Subcutaneous abdominal adipose tissue (tissue), 5 donors: ENCODE measurements at regions not wholly inside any gene's neighbourhood (a gene's known extent, or its start where the extent isn't known, plus 50 kb on each side); places are given as distances from the start of the nearest gene placed in this dataset.

ENCODE experiments used
- H3K27ac ChIP-seq: one replicate; pipeline ENCODE4 v1.7.0; 2013; ENCODE audit warnings: low read depth, mild to moderate bottlenecking, inconsistent platforms, low read length, moderate library complexity
- H3K27me3 ChIP-seq, 5 donors: one replicate each; pipeline ENCODE4 v1.7.0; 2013; ENCODE audit warnings: low read length in 5 of 5, inconsistent platforms in 1 of 5; ENCODE audit not compliant: control insufficient read depth in 5 of 5, insufficient read depth in 4 of 5
- H3K36me3 ChIP-seq, 5 donors: one replicate each; pipeline ENCODE4 v1.7.0; 2013; ENCODE audit warnings: low read length in 5 of 5; ENCODE audit not compliant: control insufficient read depth in 5 of 5, insufficient read depth in 5 of 5
- H3K4me1 ChIP-seq, 5 donors: one replicate each; pipeline ENCODE4 v1.7.0; 2013; ENCODE audit warnings: low read length in 5 of 5, mild to moderate bottlenecking in 3 of 5, moderate library complexity in 1 of 5; ENCODE audit not compliant: control insufficient read depth in 5 of 5, insufficient read depth in 5 of 5
- H3K4me3 ChIP-seq, 5 donors: one replicate each; pipeline ENCODE4 v1.7.0; 2013; ENCODE audit warnings: low read length in 5 of 5, low read depth in 1 of 5
- H3K9ac ChIP-seq, 5 donors: one replicate each; pipeline ENCODE4 v1.7.0; 2013; ENCODE audit warnings: low read length in 5 of 5, mild to moderate bottlenecking in 4 of 5, moderate library complexity in 3 of 5
- H3K9me3 ChIP-seq, 5 donors: one replicate each; pipeline ENCODE4 v1.7.0; 2013; ENCODE audit warnings: low read length in 5 of 5; ENCODE audit not compliant: control insufficient read depth in 5 of 5
- donor health status: healthy.
- donor health status: healthy.
- donor health status: healthy.
- donor health status: healthy.
- donor health status: healthy.

DNA sequence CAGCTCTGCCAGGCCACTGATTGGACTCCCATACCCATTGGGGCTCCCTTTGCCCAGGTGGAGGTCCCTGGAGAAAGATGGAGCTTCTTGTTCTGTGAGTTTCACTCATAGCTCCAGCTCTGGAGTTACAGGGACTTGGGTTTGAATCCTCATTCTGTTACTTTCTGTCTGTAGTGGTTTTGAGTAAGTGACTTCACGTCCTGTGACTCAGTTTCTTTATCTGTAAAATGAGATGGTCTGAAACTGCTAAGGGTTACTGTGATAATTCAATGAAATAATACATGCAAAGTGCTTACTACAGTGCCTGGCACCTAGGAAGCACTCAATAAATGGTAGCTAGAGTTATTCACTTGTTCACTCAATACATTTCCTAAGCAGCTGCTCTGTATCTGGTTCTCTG is 88.5 kb upstream of the SLC2A1 start:
- no peaks in the 10 kb centered on the region for H3K9me3 ChIP-seq
- no peak overlapping the region for H3K27ac ChIP-seq
- no peak overlapping the region for H3K9ac ChIP-seq
- H3K27me3 ChIP-seq, result peaks cover 0 to 2% (median 0%) of the 10 kb centered on the region in 5 donors
- peaks cover 0 to 4% (median 0%) of the 10 kb centered on the region in 5 donors for H3K4me1 ChIP-seq
- H3K4me3 ChIP-seq, result no peak overlapping the region
- H3K36me3 ChIP-seq, result no peaks in the 10 kb centered on the region

DNA sequence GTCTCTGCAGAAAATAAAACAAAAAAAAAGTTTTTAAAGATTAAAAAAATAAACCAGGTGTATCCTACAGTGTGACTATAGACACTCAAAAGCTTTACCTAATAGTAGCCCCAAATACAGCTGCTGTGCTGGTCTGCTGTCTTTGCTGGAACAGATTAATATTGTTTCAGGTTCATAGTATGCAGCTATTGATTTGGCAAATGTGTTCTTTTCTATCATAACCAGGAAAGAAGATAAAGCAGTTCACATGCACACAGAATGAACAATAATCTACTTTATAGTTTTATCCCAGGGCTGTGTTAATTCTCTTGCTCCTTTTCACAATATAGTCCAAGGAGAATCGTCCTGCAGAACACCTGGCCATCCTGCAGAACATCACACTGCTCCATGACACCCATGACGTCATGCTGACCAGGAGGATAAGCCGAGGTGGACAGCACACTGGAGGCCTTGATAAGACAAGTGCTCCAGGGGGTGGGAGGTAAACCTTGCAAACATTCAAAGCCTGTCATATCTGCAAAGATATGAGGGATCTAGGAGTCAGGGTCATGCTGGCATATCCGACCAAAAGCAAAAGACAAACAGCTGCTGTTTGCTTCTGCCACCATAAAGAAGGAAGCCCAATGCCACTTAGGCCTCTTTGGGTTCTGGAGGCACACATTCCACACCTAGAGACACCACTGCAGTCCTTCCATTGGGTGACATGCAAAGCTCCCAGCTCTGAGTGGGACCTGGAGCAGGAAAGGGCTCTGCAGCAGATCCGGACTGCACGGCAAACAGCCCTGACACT is 86.1 kb upstream of the SLC2A1 start:
- Histone ChIP-seq H3K36me3 (no peaks in the 10 kb centered on the region), H3K4me3 (no peak overlapping the region), H3K9me3 (no peaks in the 10 kb centered on the region), H3K27me3 (peaks cover 0 to 2% (median 0%) of the 10 kb centered on the region in 5 donors), H3K27ac (no peak overlapping the region), H3K9ac (no peak overlapping the region), H3K4me1 (peaks cover 0 to 4% (median 0%) of the 10 kb centered on the region in 5 donors)

- no peak overlapping the region for H3K27ac ChIP-seq
- no peaks in the 10 kb centered on the region for H3K36me3 ChIP-seq
- no peaks in the 10 kb centered on the region for H3K4me1 ChIP-seq
- no peaks in the 10 kb centered on the region for H3K9me3 ChIP-seq
- H3K9ac ChIP-seq, result no peak overlapping the region
- no peak overlapping the region for H3K4me3 ChIP-seq
- peaks cover 0 to 2% (median 0%) of the 10 kb centered on the region in 5 donors for H3K27me3 ChIP-seq
Observed at GRCh38 chr1:43043695-43044094, 85.0 kb upstream of the SLC2A1 start.

DNA sequence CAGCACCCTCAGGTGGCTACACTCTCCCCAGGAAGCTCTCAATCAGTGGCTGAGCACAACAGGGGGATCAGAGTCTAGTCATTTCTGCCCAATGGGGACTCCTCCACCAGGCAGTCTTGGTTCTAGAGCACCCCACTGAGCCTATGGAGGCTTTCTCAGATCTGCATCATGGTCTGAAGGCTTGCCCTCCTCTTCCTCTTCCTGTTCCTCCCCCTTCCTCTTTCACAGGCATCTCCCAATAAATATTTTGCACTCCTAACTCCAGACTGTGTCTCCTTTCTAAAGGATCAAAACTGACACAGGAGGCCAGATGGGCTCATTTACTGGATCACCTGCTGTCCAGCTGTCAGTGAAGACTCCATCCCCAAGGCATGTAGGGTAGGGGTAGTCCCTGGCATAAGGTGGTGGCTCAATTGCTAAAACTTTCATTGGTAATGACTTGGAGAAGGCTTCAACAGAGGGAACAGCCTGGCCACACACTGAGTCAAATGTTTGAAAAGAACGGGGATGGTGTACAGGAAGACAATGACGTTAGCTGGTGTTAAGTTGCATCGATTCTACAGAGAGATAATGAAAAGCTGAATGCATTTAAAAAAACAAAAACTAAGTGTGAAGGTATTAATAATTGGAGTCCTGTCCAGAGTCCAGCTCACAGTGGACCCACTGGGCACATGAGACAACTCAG is 84.2 kb upstream of the SLC2A1 start:
- no peak overlapping the region for H3K9ac ChIP-seq
- H3K9me3 ChIP-seq, result no peaks in the 10 kb centered on the region
- H3K4me3 ChIP-seq, result no peak overlapping the region
- no peaks in the 10 kb centered on the region for H3K4me1 ChIP-seq
- no peaks in the 10 kb centered on the region for H3K36me3 ChIP-seq
- H3K27ac ChIP-seq, result no peak overlapping the region
- peaks cover 0 to 2% (median under 1%) of the 10 kb centered on the region in 5 donors for H3K27me3 ChIP-seq

GRCh38 chr1:43042127-43042526 is 83.5 kb upstream of the SLC2A1 start:
- peaks cover 0 to 4% (median 2%) of the 10 kb centered on the region in 5 donors for H3K27me3 ChIP-seq
- no peak overlapping the region for H3K4me3 ChIP-seq
- no peaks in the 10 kb centered on the region for H3K36me3 ChIP-seq
- no peak overlapping the region for H3K9ac ChIP-seq
- H3K27ac ChIP-seq, result no peak overlapping the region
- no peaks in the 10 kb centered on the region for H3K9me3 ChIP-seq
- H3K4me1 ChIP-seq, result no peaks in the 10 kb centered on the region

DNA sequence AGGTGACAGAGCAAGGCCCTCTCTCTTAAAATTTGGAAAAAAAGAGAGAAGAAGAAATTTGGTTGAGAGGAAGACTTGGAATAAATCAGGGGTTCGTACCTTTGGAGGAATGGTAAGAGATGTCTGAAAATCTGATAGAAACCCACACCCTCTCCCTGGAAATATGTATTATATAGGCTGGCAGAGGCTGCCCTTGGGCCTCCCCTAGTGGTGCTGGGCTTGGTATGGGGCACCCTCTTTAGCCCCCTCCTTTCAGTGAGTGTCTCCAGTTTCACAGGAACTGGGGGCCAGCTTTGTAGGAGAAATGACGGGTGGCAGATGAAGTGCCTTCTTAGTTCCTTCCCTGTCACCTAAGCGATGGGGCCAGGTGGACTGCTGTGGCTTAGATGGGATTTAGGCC is 82.9 kb upstream of the SLC2A1 start:
- Histone ChIP-seq H3K27ac (no peak overlapping the region), H3K36me3 (no peaks in the 10 kb centered on the region), H3K9me3 (no peaks in the 10 kb centered on the region), H3K4me1 (no peaks in the 10 kb centered on the region), H3K4me3 (no peak overlapping the region), H3K9ac (no peak overlapping the region), H3K27me3 (peaks cover 0 to 4% (median 2%) of the 10 kb centered on the region in 5 donors)

DNA sequence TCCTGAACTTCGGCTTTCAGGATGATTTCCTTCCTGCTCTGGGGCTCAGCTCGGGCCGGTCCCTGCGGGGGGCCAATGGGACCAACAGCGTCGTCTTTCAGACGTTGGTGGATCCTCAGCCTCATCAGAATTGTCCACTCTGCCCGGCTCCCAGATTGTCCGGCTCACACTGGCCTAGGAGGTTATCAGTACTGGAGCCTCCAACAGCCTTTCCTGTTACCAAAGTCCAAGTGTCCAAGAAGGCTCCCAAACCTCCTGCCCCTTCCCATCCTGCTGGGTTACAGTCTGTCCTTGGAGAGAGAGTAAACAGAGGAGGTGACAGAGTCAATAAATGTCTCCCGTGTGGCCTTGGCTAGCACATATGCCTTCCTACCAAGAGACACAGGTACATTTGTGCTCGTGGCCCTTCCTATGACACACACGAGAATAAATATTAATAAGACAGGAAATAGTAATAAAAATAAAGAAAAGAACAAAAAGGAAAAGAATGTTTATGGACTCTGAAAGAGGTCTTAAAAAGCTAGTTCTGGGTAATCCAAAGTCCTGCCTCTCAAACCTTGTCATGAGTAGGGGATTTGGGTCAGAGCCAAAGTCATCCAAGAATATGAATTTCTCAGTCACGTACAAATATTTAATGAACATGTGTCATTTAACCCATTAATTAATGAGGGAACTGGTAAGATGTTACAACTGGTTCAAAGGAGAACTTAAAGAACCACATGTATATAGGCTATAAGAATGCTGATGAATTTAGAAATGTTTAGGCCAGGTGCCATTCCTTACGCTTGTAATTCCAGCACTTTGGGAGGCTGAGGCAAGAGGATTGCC is 80.8 kb upstream of the SLC2A1 start:
- Histone ChIP-seq H3K27me3 (peaks cover 0 to 4% (median 0%) of the 10 kb centered on the region in 5 donors), H3K4me3 (no peak overlapping the region), H3K9me3 (no peaks in the 10 kb centered on the region), H3K4me1 (peaks cover 0 to 6% (median 3%) of the 10 kb centered on the region in 5 donors), H3K9ac (no peak overlapping the region), H3K36me3 (no peaks in the 10 kb centered on the region), H3K27ac (no peak overlapping the region)

- H3K9ac ChIP-seq, result no peak overlapping the region
- no peaks in the 10 kb centered on the region for H3K36me3 ChIP-seq
- peaks cover 0 to 12% (median 9%) of the 10 kb centered on the region in 5 donors for H3K4me1 ChIP-seq
- peaks cover 0 to 4% (median 0%) of the 10 kb centered on the region in 5 donors for H3K27me3 ChIP-seq
- no peak overlapping the region for H3K4me3 ChIP-seq
- no peak overlapping the region for H3K27ac ChIP-seq
- H3K9me3 ChIP-seq, result no peaks in the 10 kb centered on the region
Observed at GRCh38 chr1:43038232-43038935, 79.7 kb upstream of the SLC2A1 start.

GRCh38 chr1:43037466-43037865 is 78.8 kb upstream of the SLC2A1 start:
- H3K9me3 ChIP-seq, result no peaks in the 10 kb centered on the region
- H3K4me1 ChIP-seq, result peaks cover 0 to 12% (median 9%) of the 10 kb centered on the region in 5 donors
- no peak overlapping the region for H3K4me3 ChIP-seq
- H3K27ac ChIP-seq, result no peak overlapping the region
- no peak overlapping the region for H3K9ac ChIP-seq
- peaks cover 0 to 4% (median 0%) of the 10 kb centered on the region in 5 donors for H3K27me3 ChIP-seq
- no peaks in the 10 kb centered on the region for H3K36me3 ChIP-seq
